DOHH2 (cell line): ENCODE measurements at regions not wholly inside any gene's neighbourhood (a gene's known extent, or its start where the extent isn't known, plus 50 kb on each side); places are given as distances from the start of the nearest gene placed in this dataset.

Source experiments
- H3F3A ChIP-seq: fragments of 200-600 bp; sonication (generic), shearing (Covaris generic); 2 replicates; pipeline ENCODE4 v1.6.0; 2016; ENCODE audit warnings: antibody characterized with exemption, mild to moderate bottlenecking; ENCODE audit not compliant: control insufficient read depth, insufficient read depth
- H3K27ac ChIP-seq: fragments of 200-600 bp; sonication (generic); 2 replicates; pipeline ENCODE4 v1.5.1; 2014; ENCODE audit warnings: low read depth, mild to moderate bottlenecking, low read length, moderate library complexity
- H3K27me3 ChIP-seq: fragments of 200-600 bp; sonication (generic); 2 replicates; pipeline ENCODE4 v1.6.1; 2014; ENCODE audit warnings: mild to moderate bottlenecking, low read length, mixed read lengths; ENCODE audit not compliant: control insufficient read depth
- H3K36me3 ChIP-seq: fragments of 200-600 bp; sonication (generic); 2 replicates; pipeline ENCODE4 v1.6.1; 2014; ENCODE audit warnings: mild to moderate bottlenecking, low read length, moderate library complexity, mixed read lengths; ENCODE audit not compliant: control insufficient read depth
- H3K4me1 ChIP-seq: fragments of 200-600 bp; sonication (generic); 2 replicates; pipeline ENCODE4 v1.6.1; 2014; ENCODE audit warnings: mild to moderate bottlenecking, low read length, mixed read lengths; ENCODE audit not compliant: control insufficient read depth
- H3K4me2 ChIP-seq: fragments of 200-600 bp; sonication (generic); 2 replicates; pipeline ENCODE4 v1.6.0; 2014; ENCODE audit warnings: mild to moderate bottlenecking, low read length, moderate library complexity
- H3K4me3 ChIP-seq: fragments of 200-600 bp; sonication (generic); 2 replicates; pipeline ENCODE4 v1.5.1; 2014; ENCODE audit warnings: mild to moderate bottlenecking, low read length, mixed read lengths
- H3K79me2 ChIP-seq: fragments of 200-600 bp; sonication (generic); 2 replicates; pipeline ENCODE4 v1.6.1; 2014; ENCODE audit warnings: mild to moderate bottlenecking, low read length, mixed read lengths; ENCODE audit not compliant: control insufficient read depth
- H3K9me2 ChIP-seq: fragments of 200-600 bp; sonication (generic); replicated peaks from 2 replicates; pipeline ENCODE4 v1.6.1; 2014; ENCODE audit warnings: mild to moderate bottlenecking, low read length, mixed read lengths; ENCODE audit not compliant: control insufficient read depth
- H3K9me3 ChIP-seq: fragments of 200-600 bp; sonication (generic); 2 replicates; pipeline ENCODE4 v1.6.1; 2014; ENCODE audit warnings: antibody characterized with exemption, low read length, mixed read lengths; ENCODE audit not compliant: control insufficient read depth, insufficient read depth
- H4K20me1 ChIP-seq: fragments of 200-600 bp; sonication (generic); 2 replicates; pipeline ENCODE4 v1.6.0; 2014; ENCODE audit warnings: low read depth, mild to moderate bottlenecking, antibody characterized with exemption, low read length, moderate library complexity; ENCODE audit not compliant: control insufficient read depth, insufficient read depth
- CTCF ChIP-seq: fragments of 200-600 bp; sonication (generic); IDR thresholded peaks from one replicate; pipeline ENCODE4 v1.5.1; 2014; ENCODE audit warnings: antibody characterized with exemption, mild to moderate bottlenecking, low read depth, low read length; ENCODE audit not compliant: poor library complexity, severe bottlenecking
- EZH2phosphoT487 ChIP-seq: fragments of 200-600 bp; sonication (generic); IDR thresholded peaks from 2 replicates; pipeline ENCODE4 v1.6.1; 2017; ENCODE audit warnings: borderline replicate concordance, mild to moderate bottlenecking, antibody characterized with exemption, low read length, moderate library complexity, mixed read lengths

GRCh38 chrX:113019958-113020357 lies 179.3 kb upstream of the AMOT start:
- Histone ChIP-seq H3K4me3 (no peak overlapping the region), H3K4me2 (no peak overlapping the region), H3K27me3 (no peaks in the 10 kb centered on the region), H3K9me2 (no peaks in the 10 kb centered on the region), H3K79me2 (no peaks in the 10 kb centered on the region), H4K20me1 (no peaks in the 10 kb centered on the region), H3K36me3 (no peaks in the 10 kb centered on the region), H3K4me1 (no peaks in the 10 kb centered on the region), H3F3A (no peaks in the 10 kb centered on the region), H3K9me3 (no peaks in the 10 kb centered on the region), H3K27ac (no peak overlapping the region)
- no peak for TF ChIP-seq CTCF
- TF ChIP-seq EZH2phosphoT487, result no peak

- Histone ChIP-seq H3K4me3 (no peak overlapping the region), H3K9me3 (no peaks in the 10 kb centered on the region), H3K4me2 (no peak overlapping the region), H3K36me3 (no peaks in the 10 kb centered on the region), H3K79me2 (no peaks in the 10 kb centered on the region), H3F3A (no peaks in the 10 kb centered on the region), H3K27ac (no peak overlapping the region), H3K4me1 (no peaks in the 10 kb centered on the region), H3K27me3 (no peaks in the 10 kb centered on the region), H3K9me2 (no peaks in the 10 kb centered on the region), H4K20me1 (no peaks in the 10 kb centered on the region)
- TF ChIP-seq CTCF (no peak), EZH2phosphoT487 (no peak)
Measured at GRCh38 chrX:113009837-113010236, 169.2 kb upstream of the AMOT start.

GRCh38 chrX:113009029-113009428 lies 168.4 kb upstream of the AMOT start:
- TF ChIP-seq CTCF (no peak), EZH2phosphoT487 (no peak)
- no peaks in the 10 kb centered on the region for H3K4me1 ChIP-seq
- H3K79me2 ChIP-seq, result no peaks in the 10 kb centered on the region
- no peaks in the 10 kb centered on the region for H3F3A ChIP-seq
- no peak overlapping the region for H3K4me2 ChIP-seq
- H3K27me3 ChIP-seq, result no peaks in the 10 kb centered on the region
- no peaks in the 10 kb centered on the region for H4K20me1 ChIP-seq
- H3K4me3 ChIP-seq, result no peak overlapping the region
- H3K9me2 ChIP-seq, result no peaks in the 10 kb centered on the region
- no peak overlapping the region for H3K27ac ChIP-seq
- H3K9me3 ChIP-seq, result no peaks in the 10 kb centered on the region
- H3K36me3 ChIP-seq, result no peaks in the 10 kb centered on the region

- no peaks in the 10 kb centered on the region for H3K9me3 ChIP-seq
- H3K79me2 ChIP-seq, result no peaks in the 10 kb centered on the region
- H3K4me3 ChIP-seq, result no peak overlapping the region
- no peaks in the 10 kb centered on the region for H3K36me3 ChIP-seq
- no peaks in the 10 kb centered on the region for H4K20me1 ChIP-seq
- H3K9me2 ChIP-seq, result no peaks in the 10 kb centered on the region
- no peaks in the 10 kb centered on the region for H3K4me1 ChIP-seq
- TF ChIP-seq EZH2phosphoT487 (no peak), CTCF (no peak)
- no peaks in the 10 kb centered on the region for H3K27me3 ChIP-seq
- no peak overlapping the region for H3K27ac ChIP-seq
- no peaks in the 10 kb centered on the region for H3F3A ChIP-seq
- H3K4me2 ChIP-seq, result no peak overlapping the region
Measured at GRCh38 chrX:113001836-113002235, 161.2 kb upstream of the AMOT start.
